ENCODE measurements at regions not wholly inside any gene's neighbourhood (a gene's known extent, or its start where the extent isn't known, plus 50 kb on each side); places are given as distances from the start of the nearest gene placed in this dataset.

GRCh38 chr12:115770643-115771042 is 506.9 kb downstream of the MED13L start:
- TF ChIP-seq CTCF (conservative IDR thresholded peaks at IDR 0.05) (no peak), ZFX (IDR thresholded peaks at IDR 0.05) (no peak)

Data from C4-2B (cell line).